HG03097 (cell line): ENCODE measurements at regions not wholly inside any gene's neighbourhood (a gene's known extent, or its start where the extent isn't known, plus 50 kb on each side); places are given as distances from the start of the nearest gene placed in this dataset.
"Not testable (repeated sequence)": the region's sequence is repeated elsewhere in the genome, so short reads cannot be mapped to it uniquely, and the experiment has no call there.

ENCODE experiments used
- ATAC-seq: cut with Tn5 transposase; IDR thresholded peaks from one replicate; pipeline ENCODE4 v1.9.1; 2021; ENCODE audit not compliant: unreplicated experiment, low FRiP score

GRCh38 chr13:48804821-48805601 is 151.3 kb downstream of the CYSLTR2 start:
- ATAC-seq: no peak

GRCh38 chr13:48806522-48806921 is 152.8 kb downstream of the CYSLTR2 start:
- ATAC-seq: no peak

- ATAC-seq: no peak
Observed at GRCh38 chr13:48808683-48809082, 155.0 kb downstream of the CYSLTR2 start.

GRCh38 chr13:48810013-48810412 is 156.3 kb downstream of the CYSLTR2 start:
- ATAC-seq: no peak

GRCh38 chr13:48813518-48813917 is 159.8 kb downstream of the CYSLTR2 start:
- ATAC-seq: no peak

GRCh38 chr13:48816700-48817099 is 159.0 kb upstream of the FNDC3A start:
- ATAC-seq: no peak

GRCh38 chr13:48817166-48817802 is 158.4 kb upstream of the FNDC3A start:
- ATAC-seq: no peak

GRCh38 chr13:48818495-48819356 is 157.0 kb upstream of the FNDC3A start:
- no peak for ATAC-seq

- ATAC-seq: no peak
Observed at GRCh38 chr13:48819376-48819775, 156.3 kb upstream of the FNDC3A start.

GRCh38 chr13:48819899-48820298 is 155.8 kb upstream of the FNDC3A start:
- ATAC-seq: no peak

GRCh38 chr13:48823526-48823925 is 152.2 kb upstream of the FNDC3A start:
- not testable (repeated sequence) for ATAC-seq

GRCh38 chr13:48826039-48826438 is 149.7 kb upstream of the FNDC3A start:
- no peak for ATAC-seq

- ATAC-seq: not testable (repeated sequence)
Observed at GRCh38 chr13:48826922-48827454, 148.7 kb upstream of the FNDC3A start.

- no peak for ATAC-seq
Observed at GRCh38 chr13:48827709-48828108, 148.0 kb upstream of the FNDC3A start.

GRCh38 chr13:48828962-48829411 is 146.7 kb upstream of the FNDC3A start:
- ATAC-seq: no peak

- ATAC-seq: no peak
Observed at GRCh38 chr13:48829536-48829935, 146.2 kb upstream of the FNDC3A start.

GRCh38 chr13:48831248-48831647 is 144.5 kb upstream of the FNDC3A start:
- no peak for ATAC-seq

GRCh38 chr13:48833412-48833811 is 142.3 kb upstream of the FNDC3A start:
- no peak for ATAC-seq

GRCh38 chr13:48835326-48835725 is 140.4 kb upstream of the FNDC3A start:
- ATAC-seq: not testable (repeated sequence)

GRCh38 chr13:48838193-48838973 is 137.3 kb upstream of the FNDC3A start:
- no peak for ATAC-seq
